Inflammatory macrophage treated with lipopolysaccharide for 4 hours (primary cell): ENCODE measurements at regions not wholly inside any gene's neighbourhood (a gene's known extent, or its start where the extent isn't known, plus 50 kb on each side); places are given as distances from the start of the nearest gene placed in this dataset.

Source experiments
- DNase-seq: peaks from one replicate; pipeline ENCODE4 v3.0.0-alpha.2; 2020

GRCh38 chr6:167496707-167497106 lies 171.8 kb downstream of the TTLL2 start:
- DNase-seq: no peak

GRCh38 chr6:167497428-167498056 lies 172.7 kb downstream of the TTLL2 start:
- DNase-seq: no peak

GRCh38 chr6:167499161-167499660 lies 174.3 kb downstream of the TTLL2 start:
- no peak for DNase-seq

- no peak for DNase-seq
Measured at GRCh38 chr6:167500961-167501360, 176.1 kb downstream of the TTLL2 start.

- DNase-seq: no peak
Measured at GRCh38 chr6:167501831-167502385, 177.0 kb downstream of the TTLL2 start.

GRCh38 chr6:167502471-167502870 lies 177.6 kb downstream of the TTLL2 start:
- DNase-seq: no peak

GRCh38 chr6:167504385-167504961 lies 179.6 kb downstream of the TTLL2 start:
- DNase-seq: no peak

GRCh38 chr6:167505199-167505598 lies 180.3 kb downstream of the TTLL2 start:
- DNase-seq: no peak

GRCh38 chr6:167505782-167506181 lies 180.9 kb downstream of the TTLL2 start:
- no peak for DNase-seq

- DNase-seq: no peak
Measured at GRCh38 chr6:167506443-167507301, 181.8 kb downstream of the TTLL2 start.

- no peak for DNase-seq
Measured at GRCh38 chr6:167507376-167507945, 182.6 kb downstream of the TTLL2 start.

GRCh38 chr6:167508919-167509852 lies 184.3 kb downstream of the TTLL2 start:
- DNase-seq: no peak

- no peak for DNase-seq
Measured at GRCh38 chr6:167509853-167510220, 185.0 kb downstream of the TTLL2 start.

- DNase-seq: no peak
Measured at GRCh38 chr6:167510648-167511047, 185.8 kb downstream of the TTLL2 start.

- peak; percentile 51 for DNase-seq
Measured at GRCh38 chr6:167512696-167513375, 187.9 kb downstream of the TTLL2 start.

GRCh38 chr6:167513778-167514177 lies 188.9 kb downstream of the TTLL2 start:
- no peak for DNase-seq

- no peak for DNase-seq
Measured at GRCh38 chr6:167514524-167514923, 189.6 kb downstream of the TTLL2 start.

GRCh38 chr6:167515873-167516507 lies 191.1 kb downstream of the TTLL2 start:
- no peak for DNase-seq

- no peak for DNase-seq
Measured at GRCh38 chr6:167517254-167517916, 192.5 kb downstream of the TTLL2 start.

- DNase-seq: no peak
Measured at GRCh38 chr6:167523426-167523825, 198.5 kb downstream of the TTLL2 start.
